LoVo (cell line): ENCODE measurements at regions not wholly inside any gene's neighbourhood (a gene's known extent, or its start where the extent isn't known, plus 50 kb on each side); places are given as distances from the start of the nearest gene placed in this dataset.
A peak's percentile ranks its signal among the peaks of the same experiment; 100 is the strongest.

Experiments used
- DNase-seq: peaks from one replicate; pipeline ENCODE4 v3.0.0-alpha.2; 2016; ENCODE audit warnings: low spot score

DNA sequence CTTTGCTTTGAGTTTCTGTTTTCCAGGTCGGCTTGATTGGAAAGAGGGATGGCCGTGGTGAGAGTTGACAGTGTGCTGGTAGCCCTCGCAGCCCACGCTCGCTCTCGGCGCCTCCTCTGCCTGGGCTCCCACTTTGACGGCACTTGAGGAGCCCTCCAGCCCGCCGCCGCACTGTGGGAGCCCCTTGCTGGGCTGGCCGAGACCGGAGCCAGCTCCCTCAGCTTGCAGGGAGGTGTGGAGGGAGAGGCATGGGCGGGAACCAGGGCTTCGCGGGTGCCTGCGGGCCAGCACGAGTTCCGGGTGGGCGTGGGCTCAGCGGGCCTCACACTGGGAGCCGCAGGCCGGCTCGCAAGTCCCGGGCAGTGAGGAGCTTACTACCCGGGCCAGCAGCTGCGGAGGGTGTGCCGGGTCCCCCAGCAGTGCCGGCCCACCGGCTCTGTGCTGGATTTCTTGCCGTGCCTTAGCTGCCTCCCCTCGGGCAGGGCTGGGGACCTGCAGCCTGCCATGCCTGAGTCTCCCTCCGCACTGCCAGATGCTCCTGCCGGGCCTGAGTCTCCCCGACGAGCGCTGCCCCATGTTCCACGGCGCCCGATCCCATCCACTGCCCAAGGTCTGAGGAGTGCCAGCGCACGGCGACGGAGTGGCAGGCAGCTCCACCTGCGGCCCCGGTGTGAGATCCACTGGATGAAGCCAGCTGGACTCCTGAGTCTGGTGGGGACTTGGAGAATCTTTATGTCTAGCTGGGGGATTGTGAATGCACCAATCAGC lies 166.4 kb upstream of the FAT1 start:
- no peak for DNase-seq

DNA sequence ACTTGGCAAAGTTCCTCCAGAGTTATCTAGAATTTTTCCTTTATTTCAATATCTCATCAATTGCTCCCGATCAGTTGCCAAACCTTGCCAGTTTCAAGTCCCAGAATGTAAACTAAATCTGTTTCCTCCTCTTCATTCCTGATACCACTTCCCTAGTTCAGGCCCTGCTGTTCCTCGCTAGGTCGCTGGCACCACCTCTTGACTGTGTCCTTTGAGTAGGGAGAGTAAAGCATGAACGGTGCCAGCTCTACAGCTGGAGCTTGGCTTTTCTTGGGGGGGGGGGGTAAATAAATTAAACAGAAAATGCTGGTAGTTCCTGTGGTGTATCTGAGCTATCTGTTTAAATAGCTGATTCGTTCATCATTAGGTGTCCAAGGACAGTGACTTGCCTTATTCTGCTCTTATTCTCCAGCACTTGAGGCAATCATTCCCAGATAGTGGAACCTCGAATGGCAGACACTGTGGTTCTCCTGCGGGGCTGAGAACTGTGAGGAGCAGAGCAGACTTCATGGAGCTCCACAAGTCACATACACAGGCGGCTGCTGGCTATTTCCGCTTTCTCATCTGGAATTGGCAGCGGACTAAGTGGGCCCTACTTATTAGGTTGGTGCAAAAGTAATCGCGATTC lies 168.3 kb upstream of the FAT1 start:
- no peak for DNase-seq

DNA sequence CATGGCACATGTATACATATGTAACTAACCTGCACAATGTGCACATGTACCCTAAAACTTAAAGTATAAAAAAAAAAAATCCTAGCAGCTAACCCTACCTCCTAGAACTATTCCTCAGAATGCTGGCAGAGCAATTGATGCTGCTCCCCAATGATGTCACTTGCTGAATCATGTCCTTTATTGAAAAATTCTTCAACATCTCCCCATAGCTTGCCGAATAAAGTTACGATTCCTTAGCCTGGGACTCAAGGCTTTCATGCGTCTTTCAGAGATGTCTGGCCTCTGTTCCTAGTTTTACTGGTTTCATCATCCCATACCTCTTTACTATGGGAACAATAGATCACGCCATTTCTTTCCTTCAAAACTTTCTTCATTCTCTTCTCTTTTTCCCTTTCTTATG lies 174.7 kb upstream of the FAT1 start:
- no peak for DNase-seq

DNA sequence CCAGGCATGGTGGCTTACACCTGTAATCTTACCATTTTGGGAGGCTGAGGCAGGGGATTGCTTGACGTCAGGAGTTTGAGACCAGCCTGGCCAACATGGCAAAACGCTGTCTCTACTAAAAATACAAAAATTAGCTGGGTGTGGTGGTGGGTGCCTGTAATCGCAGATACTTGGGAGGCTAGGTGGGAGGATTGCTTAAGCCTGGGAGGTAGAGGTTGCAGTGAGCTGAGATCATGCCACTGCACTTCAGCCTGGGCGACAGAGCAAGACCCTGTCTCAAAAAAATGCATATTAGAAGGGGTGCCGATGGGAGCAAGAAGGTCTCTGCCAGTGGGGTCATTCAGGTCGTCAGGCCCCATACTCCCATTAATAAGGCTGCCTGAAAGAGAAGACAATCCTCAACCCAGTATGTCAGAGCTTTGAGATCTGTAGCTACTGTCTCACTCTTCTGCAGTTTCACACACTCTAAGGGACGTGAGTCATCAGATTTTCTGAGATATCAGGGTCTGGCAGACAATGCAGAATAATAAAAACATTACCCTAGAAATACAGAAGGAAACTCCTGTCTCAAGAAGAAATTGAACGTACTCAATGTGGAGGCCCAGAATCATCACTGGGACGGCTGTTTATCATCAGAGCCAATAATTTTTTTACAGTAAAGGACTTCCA lies 176.7 kb upstream of the FAT1 start:
- DNase-seq, result no peak

DNA sequence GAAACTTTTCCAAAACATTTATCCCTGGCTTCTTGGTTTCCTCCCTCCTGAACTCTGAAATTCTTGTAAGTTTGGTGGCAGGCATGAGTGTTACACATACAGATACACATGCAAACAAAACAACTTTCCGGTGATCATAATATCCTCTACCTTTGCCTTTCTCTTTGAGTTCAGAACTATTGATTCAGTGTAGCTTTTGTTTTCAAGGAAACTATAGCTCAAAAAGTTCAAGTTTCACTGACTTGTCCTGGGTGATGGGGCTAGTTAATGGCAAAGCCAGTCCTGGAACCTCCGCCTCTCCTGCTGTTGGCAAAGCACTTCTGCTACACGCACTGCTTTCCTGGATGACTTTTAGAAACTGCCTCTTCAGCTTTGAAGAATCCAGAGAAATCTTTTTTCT lies 177.3 kb upstream of the FAT1 start:
- no peak for DNase-seq

DNA sequence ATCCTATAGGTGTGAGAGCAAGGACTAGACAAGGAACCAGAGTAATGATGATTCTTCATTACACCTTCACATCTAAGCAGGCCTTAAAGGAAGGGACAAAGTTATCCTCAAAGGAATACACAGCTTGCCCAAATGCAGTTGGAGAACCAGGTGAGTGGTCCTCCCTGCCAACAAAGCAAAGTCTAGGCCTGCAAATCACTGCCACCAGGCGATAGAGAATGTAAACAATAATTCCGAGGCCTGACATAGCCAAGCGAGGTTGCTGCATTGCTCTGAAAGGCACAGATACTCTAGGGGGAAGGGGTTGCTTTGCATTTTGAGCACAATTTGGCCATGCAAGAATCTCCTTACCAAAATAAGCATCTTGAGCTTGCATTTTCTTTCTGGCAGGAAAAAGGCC lies 178.2 kb upstream of the FAT1 start:
- DNase-seq, result no peak

DNA sequence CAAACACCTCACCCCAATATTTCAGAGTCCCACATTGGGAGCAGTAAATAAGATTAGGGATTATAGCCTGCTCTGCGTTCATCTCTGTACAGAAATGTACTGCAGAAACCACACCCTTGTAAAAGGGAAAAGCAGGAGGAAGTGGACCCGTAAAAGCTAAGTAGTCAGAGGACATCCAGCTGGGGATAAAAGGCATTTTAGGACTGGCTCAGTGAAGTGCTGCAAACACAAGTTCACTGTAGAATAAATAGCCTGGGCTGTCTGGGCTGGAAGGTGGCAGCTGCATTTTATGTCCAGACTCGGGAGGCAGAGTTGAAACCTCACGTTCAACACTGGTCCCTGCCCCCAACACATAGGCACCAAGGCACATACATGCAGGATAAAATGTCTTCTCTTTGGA lies 178.7 kb upstream of the FAT1 start:
- DNase-seq, result peak; percentile 37

DNA sequence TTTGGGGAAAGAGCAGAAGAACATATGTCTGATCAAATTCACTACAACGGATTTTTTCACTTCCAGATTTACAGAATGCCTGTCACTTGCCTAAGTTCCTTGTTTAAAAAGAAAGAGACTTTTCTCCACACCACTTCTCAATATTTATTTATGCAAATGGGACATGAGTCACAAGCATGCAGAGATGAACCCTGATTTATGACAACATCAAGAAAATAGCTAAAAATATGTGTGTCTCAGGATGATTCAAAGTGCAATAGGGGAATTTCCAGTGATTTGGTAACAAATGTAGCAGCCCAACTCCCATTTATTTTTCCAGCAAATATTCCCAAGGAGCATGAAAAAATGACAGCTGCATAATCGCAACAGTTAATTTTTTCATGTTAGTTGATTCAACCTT lies 180.4 kb upstream of the FAT1 start:
- DNase-seq, result peak; percentile 24

DNA sequence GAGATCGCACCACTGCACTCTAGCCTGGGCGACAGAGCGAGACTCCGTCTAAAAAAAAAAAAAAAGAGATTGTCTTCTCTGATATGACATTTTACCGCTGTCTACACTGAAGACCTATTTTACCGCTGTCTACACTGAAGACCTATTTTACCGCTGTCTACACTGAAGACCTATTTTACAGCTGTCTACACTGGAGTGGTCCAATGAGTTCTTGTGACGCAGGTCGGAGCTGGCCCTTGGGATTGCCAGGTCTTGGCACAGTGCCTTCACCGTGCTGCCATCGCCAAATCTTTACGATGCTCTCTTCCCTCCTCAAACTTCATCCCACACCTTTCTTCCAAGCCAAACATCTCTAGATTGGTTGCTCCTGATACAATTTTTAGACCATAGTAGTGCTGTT lies 183.1 kb upstream of the FAT1 start:
- DNase-seq, result no peak

DNA sequence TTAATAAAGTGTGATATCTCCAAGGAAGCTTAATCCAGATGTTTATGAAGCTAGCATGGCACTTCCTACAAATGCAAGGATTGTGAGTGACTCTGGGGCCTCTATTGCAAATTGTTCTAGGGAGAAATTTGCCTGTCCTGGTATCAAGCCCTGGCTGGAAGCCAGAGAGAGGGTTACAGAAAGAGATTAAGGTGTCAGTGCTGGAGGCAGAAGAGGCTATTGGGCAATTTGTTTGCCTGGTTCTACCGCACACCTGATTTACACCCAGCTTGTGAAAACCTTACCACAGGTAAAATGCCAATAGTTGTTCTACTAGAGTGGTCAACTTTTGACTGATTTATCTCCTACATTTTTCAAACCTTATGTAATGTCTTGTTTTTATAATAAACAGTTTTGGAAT lies 186.7 kb upstream of the FAT1 start:
- peak; percentile 24 for DNase-seq

DNA sequence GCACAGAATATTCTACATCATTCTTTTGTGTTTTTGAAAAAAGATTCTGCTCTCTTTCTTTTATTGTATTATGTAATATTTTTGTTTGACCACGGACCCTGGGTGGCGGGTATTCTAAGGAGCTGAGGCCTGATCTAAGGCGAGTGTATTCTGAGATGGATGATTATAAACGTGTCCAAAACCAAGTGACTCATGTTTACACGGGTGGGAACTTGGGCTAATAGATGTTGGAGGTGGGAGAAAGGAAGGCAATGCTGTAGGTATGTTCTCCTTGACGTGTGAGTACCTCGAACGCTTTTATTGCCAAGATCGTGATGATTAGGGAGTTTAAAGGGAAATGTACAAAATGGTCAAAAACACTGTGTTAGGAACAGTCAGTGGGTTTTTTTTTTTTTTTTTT lies 188.9 kb upstream of the FAT1 start:
- DNase-seq, result peak; percentile 28

DNA sequence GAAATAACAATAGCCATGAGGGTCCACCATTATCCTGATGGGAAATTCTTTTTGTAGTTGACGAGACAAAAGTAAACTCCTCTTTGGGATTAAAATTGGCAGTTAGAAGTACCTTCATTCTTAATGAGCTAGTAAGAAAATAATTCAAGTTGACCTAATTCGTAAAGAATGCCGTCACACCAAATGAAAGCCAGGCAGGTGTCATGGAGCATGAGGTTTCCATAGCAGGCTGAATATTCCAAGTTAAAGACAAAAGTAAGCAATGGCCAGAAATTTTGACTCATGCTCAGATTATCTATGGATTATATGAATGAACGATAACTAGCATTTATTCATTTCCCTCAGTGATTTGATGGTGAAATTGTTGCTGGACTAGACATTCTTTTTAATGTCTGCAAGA lies 192.2 kb upstream of the FAT1 start:
- no peak for DNase-seq

DNA sequence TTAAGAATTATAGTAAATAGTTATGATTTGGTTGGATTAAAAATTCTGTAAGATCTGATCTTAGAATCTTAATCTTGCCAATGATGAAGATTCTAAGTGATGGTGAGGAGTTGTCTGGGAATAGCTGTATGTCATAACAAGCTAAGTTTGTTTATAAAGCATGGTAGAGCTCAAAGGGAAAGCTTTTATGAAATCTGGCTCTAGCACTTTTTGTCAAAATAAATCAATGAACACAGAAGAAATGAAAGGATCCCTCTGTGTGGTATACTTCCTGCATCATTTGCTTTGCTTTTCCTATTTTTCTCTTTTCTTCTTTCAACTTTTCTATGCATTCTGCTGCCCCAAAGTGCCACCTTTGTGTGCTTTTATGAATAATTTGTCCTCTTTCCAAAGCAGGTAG lies 193.5 kb upstream of the FAT1 start:
- no peak for DNase-seq

DNA sequence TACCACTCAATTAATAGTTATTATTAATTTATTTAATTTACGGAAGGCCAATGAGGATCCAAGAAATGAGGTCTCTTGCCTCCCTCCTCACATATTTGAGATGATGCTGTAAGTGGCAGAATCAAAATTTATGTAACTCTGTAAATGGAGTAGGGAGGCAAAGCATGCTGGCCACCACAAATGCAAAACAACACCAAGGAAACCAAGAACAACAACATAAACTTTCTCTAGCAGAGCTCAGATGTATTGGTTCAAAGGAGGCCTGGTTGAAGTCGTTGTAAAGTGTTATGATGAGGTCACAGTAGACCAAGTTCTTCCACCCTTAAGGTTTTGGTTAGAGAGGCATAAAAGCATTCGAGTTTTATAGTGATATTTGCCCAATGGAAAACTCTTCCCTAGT lies 194.8 kb upstream of the FAT1 start:
- DNase-seq, result no peak

DNA sequence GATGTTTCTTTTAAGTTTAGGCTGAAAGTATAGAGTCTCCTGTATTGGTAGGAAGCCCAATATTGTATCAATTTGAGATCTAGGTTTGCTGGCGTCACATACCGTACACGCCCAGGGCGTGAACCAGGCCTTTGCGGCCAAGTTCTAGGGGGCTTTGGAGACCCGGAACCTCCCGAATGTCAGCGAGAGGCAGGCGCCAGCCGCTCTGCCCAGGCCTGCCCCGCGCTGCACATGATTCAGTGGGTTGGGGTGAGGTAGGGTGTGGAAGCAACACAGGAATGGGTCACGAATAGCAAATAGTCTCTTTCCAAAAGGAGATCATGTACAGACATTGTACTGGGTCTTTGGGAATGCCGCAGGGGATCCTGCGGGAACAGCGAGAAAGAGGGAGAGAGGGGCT lies 195.7 kb upstream of the FAT1 start:
- DNase-seq, result no peak

DNA sequence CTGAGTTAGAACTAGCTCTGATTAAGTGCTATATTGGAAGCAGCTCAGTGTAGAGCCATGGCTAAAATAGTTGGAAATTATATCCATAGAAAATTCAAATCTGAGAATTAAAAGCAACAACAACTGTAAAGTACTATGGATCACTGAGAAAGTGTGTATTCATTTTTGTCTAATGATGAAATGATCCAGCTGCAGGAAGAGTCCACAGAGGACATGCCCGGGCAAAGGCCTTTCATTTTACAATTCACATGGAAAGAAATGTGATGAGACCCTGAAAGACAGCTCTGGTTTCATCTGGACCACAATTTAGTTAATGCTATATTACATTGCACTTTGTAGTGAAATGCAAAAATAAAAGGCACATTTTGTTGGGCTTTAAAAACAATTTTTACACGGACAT lies 196.8 kb upstream of the FAT1 start:
- DNase-seq, result no peak

DNA sequence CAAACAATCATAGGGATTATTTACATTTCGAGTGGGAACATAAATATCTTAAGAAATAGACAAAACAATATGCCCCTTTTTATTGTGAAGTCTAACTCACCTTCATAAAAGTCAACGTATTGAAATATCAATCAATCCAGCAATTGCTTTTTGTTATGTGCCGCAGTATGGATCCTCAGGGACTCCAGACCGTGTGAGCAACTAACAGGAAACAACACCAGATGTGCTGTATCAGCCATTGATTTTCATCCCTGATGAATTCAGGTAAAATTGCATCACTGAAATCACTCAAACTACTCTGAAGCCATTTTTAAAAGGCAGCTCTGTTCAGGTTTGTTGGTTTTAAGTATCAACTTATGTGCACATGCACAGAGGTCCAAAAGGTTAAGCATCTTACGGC lies 197.3 kb upstream of the FAT1 start:
- no peak for DNase-seq

DNA sequence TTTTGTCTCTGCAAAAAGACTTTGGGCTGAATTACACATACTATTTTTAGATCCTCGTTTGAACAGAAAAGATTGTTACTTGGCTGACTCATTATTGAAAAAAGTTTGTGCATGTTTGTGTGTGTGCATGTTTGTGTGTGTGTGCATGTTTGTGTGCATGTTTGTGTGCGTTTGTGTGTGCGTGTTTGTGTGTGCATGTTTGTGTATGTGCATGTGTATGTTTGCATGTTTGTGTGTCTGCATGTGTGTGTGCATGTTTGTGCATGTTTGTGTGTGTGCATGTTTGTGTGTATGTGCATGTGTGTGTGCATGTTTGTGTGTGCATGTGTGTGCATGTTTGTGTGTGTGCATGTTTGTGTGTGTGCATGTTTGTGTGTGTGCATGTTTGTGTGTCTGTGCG lies 201.1 kb upstream of the FAT1 start:
- DNase-seq, result no peak

DNA sequence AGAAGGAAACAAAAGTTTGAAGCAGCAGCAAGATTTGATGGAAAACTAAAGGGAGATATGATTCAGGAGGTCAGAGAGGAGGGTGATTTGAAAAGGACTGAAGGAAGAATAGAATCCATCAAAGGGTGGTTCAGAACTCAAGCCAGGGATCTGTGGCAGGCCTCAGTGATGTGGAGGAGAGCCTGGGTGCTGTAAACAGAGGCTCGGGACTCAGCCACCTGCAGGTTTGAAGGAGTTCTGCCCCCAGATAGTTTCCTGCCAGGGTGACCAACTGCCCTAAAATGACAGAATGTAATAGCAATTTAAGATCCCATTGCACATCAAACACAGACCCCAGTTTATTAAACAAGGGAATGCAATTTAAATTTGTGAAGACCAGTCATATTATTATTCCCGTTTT lies 204.0 kb upstream of the FAT1 start:
- DNase-seq, result no peak

DNA sequence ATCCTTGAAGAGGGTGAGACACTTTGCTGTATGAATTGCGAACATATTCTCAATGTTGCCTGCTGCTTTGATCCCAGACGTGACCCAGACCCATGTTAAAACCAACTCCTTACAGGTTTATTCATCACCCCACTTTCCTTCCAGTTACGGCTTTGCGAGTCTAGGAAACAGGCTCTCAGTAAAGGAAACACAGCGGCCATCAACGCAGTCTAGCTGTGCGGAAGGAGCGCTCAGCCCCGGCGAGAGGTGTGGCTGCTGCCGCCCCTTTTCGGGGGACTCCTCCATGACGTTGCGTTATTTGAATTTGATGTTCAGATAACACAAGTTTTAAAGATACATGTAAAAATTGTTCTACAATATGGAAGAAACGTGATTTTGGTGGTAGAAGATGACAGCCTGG lies 206.4 kb upstream of the FAT1 start:
- no peak for DNase-seq

DNA sequence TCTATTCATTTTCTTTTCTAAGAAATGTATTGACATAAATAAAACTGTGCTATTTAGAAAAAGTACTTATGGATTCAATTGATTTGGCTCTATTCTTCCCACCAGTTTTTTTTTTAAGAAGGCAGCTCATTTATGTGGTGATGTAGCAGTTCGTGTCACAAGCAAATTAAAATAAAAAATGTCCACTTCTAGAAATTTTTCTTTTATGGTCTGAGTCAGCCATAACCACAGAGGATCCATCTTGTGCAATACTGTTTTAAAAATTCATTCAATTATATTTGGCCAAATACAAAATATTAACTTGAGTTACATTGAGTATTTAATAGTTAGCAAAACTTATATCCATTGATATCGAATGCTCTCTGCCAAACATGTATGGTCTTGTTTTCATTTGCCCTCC lies 207.9 kb upstream of the FAT1 start:
- DNase-seq, result no peak

DNA sequence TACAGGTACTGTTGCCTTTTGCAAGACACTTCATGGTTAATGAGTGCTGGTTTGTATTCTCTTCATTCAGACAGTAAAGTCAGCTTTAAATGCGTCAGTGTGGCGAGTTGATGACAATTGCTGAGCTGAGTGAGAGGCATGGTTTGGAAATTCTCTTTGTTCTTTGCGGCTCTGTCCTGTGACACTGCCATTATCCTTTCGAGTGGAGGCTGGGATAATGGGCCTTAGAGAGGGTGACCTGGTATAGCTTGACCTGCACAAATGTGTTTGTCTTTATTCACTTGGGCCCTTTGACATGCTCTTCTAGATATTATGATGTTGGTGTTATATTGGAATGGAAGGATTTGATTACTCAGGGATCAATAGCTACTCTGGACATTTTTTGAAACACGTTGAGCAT lies 208.5 kb upstream of the FAT1 start:
- peak; percentile 66 for DNase-seq

DNA sequence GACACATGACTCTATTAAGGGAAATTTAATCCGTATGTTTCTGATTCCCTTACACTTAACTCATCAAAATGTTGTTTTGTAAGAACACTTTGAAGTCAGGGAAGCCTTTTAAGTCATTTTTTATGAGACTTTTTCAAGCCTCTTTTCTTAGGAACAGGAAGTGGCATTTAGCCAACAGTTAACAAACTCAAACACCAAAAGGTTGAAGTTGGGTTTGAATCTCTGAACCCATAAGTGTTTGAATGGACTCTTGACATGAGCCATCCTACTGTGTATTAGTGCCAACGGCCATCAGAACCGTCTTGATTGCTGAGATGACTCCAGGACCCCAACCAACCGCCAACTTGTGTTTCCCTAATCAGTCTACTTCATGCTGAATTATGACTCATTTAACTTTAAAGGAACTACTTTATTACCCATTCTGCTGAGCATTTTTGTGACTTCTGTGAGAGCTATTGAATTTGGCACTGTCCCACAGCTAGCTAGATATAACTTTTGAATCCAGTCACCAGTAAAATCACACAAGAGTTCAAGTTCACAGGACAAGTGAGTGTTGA lies 209.1 kb upstream of the FAT1 start:
- DNase-seq, result peak; percentile 90
